ENCODE measurements at regions not wholly inside any gene's neighbourhood (a gene's known extent, or its start where the extent isn't known, plus 50 kb on each side); places are given as distances from the start of the nearest gene placed in this dataset.
"Not testable (repeated sequence)": the region's sequence is repeated elsewhere in the genome, so short reads cannot be mapped to it uniquely, and the experiment has no call there.

DNA sequence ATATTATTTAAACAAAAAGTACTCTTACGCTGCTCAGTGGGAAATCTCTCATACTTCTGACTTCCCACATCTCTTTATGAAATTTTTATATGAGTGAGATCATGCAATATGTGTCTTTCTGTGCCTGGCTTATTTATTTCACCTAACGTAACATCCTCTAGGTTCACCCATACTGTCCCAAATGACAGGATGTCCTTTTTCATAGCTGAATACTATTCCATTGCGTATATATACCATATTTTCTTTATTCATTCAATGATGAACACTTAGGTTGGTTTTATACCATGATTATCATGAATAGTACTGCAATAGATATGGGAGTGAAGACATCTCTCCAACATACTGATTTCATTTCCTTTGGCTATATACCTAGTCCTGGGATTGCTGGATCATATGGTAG, 57.8 kb upstream of the TPP2 start:
- intact Hi-C loops (cut with DNase I): no loop called here
- DNase-seq: no peak

DNA sequence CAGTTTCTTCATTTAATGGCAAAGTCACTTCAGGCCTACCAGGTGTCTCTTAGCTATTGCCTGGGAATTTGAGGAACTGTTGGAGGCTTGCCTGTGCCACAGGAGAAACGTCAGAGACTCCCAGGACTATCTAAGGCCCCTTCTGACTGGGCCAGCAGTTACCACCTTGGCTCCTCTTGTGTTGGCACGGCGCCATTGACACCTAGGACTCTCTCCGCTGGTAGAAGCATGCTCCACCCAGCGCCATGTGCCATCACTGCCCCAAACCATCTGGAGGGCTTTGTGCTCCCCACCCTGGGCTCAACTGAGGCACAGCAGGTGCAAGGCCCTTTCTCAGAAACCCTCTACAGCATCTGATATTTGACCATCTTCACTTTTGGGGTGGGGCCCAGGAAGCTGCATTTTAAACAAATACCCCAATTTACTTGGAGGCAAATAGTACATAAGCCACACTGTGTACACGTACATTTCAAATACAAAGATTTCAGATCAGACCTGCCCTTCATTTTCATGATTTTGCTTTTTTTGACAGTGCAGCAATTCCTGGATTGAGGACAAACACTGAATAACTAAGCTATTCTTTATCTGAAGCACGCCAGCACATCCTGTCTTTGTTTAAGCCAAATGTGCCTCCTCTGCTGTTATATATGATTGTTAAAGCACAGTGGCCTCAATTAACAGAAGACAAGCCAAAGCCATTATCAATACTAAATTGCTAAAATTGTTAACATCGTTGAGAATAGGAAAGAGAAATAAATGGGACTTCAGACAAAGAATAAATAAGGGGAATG, 59.9 kb upstream of the TPP2 start:
- intact Hi-C loops (cut with DNase I): no loop called here
- peak in 1 of 10 donors; percentile 75 for DNase-seq

DNA sequence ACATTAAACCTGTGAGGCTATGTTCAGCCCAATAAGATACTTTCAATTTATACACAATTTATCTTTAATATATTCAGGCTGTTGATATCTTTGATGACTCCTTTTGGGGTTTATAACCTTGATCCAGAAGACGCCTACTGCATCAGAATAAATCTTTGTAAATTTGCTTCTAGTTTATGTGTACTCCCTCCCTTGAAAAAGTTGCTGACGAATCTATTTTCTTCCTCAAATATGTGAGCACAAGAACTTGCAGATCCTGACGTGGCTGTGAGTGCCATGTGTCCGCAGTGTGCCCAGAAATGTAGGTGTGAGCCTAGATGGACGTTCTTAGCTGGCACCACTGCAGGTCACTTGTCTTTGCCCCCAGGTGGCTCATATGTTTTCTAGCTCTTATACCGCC, 60.6 kb upstream of the TPP2 start:
- intact Hi-C loops (cut with DNase I): no loop called here
- no peak for DNase-seq

DNA sequence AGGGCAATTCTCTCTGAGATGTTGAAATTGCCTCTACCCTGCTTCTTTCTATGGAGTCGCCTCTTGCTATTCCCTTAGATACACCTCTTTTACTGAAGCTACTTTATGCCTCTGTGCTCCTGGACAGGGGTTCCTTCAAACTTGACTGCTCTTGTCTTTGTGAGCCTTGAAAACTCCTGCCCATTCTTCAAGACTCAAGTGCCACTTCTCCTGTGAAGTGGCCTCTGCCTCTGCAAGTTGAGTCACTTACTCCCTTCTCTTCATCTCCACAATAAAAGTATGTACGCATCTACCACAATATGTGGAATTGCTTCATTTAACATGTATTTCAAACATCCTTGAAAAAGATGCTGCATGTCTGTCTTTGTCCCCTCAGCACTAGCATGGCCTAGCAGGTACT, 66.0 kb upstream of the TPP2 start:
- intact Hi-C loops (cut with DNase I): no loop called here
- no peak for DNase-seq

DNA sequence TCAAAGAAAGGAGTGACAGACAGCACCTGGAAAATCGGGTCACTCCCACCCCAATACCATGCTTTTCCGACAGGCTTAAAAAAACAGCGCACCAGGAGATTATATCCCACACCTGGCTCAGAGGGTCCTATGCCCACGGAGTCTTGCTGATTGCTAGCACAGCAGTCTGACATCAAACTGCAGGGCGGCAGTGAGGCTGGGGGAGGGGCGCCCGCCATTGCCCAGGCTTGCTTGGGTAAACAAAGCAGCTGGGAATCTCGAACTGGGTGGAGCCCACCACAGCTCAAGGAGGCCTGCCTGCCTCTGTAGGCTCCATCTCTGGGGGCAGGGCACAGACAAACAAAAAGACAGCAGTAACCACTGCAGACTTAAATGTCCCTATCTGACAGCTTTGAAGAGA, 74.5 kb upstream of the TPP2 start:
- intact Hi-C loops (cut with DNase I): not testable (repeated sequence)

DNA sequence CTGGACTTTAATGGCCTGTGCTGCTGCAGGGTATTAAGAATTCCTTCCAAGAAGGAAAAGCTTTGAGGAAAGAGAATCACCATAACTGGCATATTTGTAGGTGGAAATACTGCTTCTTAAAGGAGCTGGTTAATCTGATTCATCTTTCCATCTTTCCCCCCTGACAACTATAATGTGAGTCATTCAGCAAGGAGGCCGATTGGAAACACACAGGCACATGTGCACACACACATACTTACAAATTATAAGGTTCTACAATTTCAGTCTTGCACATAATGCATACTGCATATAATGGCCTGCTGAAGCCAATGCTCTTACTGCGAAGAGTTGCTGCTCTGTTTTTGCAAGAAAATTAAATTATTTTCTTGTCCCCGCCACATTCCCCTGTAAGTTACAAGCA, 78.8 kb upstream of the TPP2 start:
- DNase-seq: no peak
- intact Hi-C loops (cut with DNase I): no loop called here

More for the DNA sequence above, 74.5 kb upstream of the TPP2 start:
- DNase-seq: not testable (repeated sequence)

DNA sequence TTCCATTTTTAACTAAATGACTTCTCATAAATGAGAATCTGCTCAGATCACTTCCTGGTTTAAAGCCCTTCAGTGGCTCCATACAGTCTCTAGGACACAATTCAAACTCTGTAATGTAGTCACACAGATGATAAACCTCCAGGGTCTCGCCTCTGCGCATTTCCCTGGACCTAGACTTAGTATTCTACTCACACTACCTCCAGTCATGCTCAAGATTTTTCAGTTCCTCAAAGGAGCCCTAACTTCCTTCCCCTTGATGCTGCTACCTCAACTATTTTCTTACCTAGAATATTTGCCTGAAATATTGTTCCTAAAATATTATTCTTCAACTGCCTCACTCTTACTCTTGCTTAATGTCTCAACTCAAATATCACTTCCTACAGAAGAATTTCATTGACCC, 86.7 kb upstream of the TPP2 start:
- intact Hi-C loops (cut with DNase I): no loop called here
- DNase-seq: no peak

DNA sequence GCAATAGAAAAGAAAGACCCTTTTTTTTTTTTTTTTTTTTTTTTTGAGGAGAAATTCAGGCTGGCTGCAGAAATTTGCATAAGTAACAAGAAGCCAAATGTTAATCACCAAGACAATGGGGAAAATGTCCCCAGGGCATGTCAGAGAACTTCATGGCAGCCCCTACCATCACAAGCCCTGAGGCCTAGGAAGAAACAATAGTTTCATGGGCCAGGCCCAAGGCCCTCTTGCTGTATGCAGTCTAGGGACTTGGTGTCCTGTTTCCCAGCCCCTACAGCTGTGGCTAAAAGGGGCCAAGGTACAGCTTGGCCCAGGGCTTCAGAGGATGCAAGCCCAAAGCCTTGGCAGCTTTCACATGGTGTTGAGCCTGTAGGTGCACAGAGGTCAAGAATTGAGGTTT, 88.4 kb upstream of the TPP2 start:
- intact Hi-C loops (cut with DNase I): no loop called here
- no peak for DNase-seq

DNA sequence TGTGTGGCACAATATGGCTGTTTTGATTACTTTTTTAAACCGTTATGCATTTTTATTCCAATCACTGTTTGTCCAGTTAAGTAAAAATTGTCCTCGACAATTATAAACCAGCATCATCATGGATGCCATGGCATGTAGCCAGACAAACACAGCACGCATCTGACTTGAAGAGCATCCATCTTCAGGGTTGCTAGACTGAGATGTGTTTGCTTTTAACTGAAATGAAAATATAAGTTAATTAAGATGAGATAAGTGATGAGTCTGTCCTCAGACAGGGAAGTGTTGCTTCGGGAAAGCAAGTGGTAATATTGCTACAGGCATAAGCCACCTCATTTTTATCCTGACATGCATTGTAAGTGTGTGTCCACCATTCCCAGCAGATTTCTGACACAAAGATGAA, 92.8 kb upstream of the TPP2 start:
- intact Hi-C loops (cut with DNase I): no loop called here
- no peak for DNase-seq

DNA sequence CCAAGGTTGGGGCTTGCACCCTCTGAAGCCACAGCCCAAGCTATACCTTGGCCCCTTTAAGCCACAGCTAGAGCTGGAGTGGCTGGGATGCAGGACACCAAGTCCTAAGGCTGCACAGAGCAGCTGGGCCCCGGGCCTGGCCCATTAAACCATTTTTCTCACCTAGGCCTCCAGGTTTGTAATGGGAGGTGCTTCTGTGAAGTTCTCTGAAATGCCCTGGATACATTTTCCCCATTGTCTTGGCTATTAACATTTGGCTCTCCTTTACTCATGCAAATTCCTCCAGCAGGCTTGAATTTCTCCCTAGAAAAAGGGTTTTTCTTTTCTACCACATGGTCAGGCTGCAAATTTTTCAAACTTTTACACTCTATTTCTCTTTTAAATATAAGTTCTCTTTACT, 93.8 kb upstream of the FGF14 start:
- intact Hi-C loops (cut with DNase I): no loop called here
- no peak for DNase-seq

DNA sequence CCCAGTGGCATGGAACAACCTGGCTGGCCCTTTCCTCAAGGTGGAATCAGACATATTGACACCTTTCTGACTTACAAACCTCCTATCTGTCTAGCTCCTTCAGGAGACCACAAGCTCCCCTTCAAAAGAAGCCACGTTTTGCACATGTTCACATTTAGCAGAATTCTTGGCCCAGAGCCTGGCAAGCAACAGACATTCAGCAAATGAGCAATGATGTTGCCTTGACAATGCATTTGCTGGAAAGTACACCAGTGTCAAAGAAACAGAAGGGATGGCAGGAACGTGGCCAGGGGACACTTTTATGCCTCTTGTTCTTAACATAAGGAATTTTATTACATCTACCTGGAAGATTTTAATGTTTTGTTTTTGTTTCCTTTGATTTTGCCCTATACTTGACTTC, 85.5 kb upstream of the FGF14 start:
- intact Hi-C loops (cut with DNase I): no loop called here
- DNase-seq: peak in 4 of 10 donors; percentile 10 to 61 (median 18)

DNA sequence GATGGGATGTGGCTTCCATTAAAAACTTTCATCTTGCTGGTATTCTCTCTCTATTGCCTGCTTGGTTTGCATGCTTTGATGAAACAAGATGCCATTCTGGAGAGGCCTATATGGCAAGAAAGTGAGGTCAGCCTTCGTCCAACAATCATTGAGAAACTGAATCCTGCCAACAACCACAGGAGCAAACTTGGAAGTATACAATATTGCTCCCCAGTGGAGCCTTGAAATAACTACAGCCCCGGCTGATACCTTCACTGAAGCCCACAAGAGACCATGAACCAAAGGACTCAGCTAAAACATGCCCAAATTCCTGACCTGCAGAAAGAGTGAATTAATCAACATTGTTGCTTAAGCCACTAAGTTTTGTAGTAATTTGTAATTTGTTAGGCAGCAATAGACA, 82.5 kb upstream of the FGF14 start:
- no peak for DNase-seq
- intact Hi-C loops (cut with DNase I): no loop called here

DNA sequence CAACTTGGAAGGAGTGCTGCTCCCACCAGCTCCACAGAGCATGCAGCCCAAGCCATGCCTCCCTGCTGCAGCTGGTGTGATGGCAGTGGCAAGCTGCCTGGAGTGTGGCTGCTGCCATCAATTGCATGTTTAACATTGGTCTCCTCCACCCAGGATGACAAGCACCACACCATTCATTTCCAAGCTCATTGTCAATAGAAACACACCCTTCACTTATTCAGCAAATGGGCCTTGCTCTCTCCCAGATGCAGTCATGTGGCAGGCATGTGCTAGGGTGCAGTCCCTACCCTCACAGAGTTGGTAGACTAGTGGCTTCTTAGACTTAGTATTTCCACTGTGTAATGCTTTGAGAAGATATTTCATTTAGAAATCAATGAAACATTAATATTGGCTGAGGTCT, 70.8 kb upstream of the FGF14 start:
- no peak for DNase-seq
- intact Hi-C loops (cut with DNase I): no loop called here

DNA sequence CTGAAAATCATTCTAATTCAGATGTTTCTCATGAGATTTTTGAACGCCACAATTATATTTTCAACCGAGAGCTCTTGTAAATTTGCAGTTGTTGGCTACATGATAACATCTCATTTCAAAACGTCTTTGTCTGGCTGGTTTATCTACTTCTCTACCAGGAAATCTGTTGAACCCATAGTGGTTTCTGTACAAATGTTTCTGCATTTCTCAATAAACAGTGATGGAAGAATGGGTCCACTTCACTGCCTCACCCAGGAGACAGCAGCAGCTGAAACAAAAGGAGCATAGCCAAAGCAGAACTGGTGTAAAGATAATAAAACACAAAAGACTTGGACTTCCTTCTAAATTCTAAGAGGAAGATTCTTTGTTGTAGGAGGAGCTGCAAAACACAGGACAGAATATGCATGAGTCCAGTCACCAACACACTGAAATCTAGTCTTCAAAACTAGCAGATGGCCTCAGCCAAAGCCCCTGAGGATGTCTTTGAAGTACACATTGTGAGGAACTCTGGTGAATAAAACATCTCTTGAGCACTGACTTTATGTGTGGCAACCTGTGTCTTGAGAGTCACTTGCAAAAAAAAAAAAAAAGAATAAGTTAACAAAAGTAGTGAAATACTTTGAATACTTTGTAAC, 68.6 kb upstream of the FGF14 start:
- no peak for DNase-seq
- intact Hi-C loops (cut with DNase I): no loop called here

DNA sequence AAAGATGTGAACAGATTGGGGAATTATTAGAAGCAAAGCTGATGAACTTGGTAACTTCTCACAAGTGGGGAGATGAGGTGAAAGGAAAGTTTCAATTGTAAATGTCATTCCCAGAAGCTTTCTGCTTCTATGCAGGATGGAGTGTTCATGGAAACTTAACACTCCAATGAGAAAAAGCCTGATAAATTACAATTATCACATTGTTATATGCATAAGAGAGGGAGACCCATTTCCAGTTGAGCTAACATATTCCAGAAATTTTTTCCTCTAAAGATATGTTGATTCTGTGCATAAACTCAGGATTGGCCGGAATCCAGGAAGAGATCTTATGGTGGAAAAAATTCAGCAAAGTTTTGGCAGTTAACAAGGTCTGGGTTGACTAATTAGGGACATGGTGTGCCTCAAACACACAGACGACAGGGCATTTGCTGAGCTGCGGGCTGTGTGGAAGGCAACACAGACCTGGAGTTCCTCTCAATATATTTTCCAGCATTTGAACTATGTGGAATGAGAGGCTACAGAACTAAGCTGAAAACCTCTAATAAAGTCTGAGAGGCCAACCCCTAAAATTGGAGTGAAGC, 64.9 kb upstream of the FGF14 start:
- intact Hi-C loops (cut with DNase I): no loop called here
- no peak for DNase-seq

DNA sequence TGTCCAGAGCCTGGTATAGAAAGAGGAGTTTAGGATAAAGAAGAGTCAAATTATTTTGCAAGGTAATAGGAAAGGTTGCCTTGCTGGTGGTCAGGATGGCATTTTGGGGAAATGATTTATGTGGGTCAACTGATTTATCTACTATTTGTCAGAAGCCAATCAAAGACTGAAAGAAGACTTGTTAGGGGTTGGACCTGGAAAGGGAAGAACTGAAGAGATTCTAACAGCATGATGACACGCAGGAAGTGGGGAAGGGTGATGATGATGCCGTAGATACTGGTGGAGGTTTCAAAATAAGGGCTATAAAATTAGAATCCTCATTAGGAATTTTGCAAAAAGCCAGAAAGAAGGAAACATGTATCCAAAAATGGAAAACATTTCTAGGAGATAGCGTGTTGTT, 60.7 kb upstream of the FGF14 start:
- DNase-seq: no peak
- intact Hi-C loops (cut with DNase I): no loop called here

DNA sequence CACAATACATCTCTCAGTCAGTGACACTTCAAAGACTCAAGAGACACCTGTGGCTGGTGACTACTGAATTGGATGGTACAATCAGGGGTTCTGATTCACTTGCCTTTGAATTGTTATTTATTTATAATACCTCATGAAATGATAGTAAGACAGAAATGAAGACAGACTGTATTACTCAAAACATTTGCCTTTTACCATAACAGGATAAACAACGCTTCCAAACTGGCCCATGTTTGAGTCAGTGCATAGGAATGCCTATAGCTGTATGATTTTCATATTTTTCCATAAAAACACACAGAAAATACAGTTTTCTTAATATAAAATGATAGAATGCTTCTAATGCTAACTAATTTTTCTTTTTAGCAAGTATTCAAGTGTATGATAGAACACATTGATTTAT, 59.5 kb upstream of the FGF14 start:
- intact Hi-C loops (cut with DNase I): no loop called here
- DNase-seq: no peak

DNA sequence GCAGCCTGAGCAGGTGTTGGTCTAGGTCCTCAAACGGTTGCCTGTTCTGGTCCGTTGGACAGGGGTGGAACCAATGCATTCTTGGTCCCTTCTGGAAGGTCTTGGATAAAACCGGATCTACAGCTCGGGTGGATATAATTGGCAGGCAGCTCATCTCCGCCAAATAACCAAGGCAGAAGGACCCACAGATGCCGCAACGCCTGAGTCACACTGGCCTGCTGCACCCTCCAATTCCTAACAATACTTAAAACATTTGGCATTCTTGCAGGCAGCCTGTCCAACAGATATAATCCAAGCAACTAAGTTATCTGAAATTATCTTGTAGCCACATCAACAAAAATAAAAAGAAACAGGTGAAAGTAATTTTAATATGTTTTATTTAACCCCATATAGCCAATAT, 59.0 kb upstream of the FGF14 start:
- intact Hi-C loops (cut with DNase I): no loop called here
- no peak for DNase-seq

DNA sequence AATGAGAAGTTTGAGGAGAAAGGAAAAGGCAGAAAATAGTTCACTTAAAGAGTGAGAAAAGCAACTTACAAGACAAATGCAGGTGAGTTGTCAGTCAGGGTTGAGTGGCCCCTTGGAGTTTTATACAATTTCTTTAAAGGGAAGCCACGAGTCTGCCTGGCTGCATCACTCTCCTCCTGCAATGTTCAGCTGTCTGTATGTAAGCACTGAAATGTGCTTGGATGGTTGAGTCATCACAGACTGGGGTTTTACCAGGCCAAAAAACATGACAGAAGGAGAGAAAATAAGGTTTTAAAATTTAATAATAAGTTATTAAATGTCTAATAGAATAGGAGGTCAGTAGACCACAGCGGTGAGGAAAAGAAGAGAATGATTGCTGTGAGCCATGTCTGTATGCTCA, 51.0 kb upstream of the FGF14 start:
- intact Hi-C loops (cut with DNase I): no loop called here
- no peak for DNase-seq
